GM12878 (cell line): ENCODE measurements at regions not wholly inside any gene's neighbourhood (a gene's known extent, or its start where the extent isn't known, plus 50 kb on each side); places are given as distances from the start of the nearest gene placed in this dataset.

Experiments used
- BCL11A ChIP-seq: IDR thresholded peaks from 2 replicates; pipeline ENCODE4 v1.6.1; 2011; ENCODE audit warnings: low read depth, low read length
- BMI1 ChIP-seq: fragments of 450-650 bp; IDR thresholded peaks from 2 replicates; pipeline ENCODE4 v1.6.1; 2016; ENCODE audit warnings: mild to moderate bottlenecking, moderate library complexity, borderline replicate concordance
- CHD1 ChIP-seq: IDR thresholded peaks from 2 replicates; pipeline ENCODE4 v1.6.1; 2012; ENCODE audit warnings: low read depth, low read length, improper control_type of control experiment
- CREM ChIP-seq: IDR thresholded peaks from 2 replicates; pipeline ENCODE4 v1.6.1; 2014; ENCODE audit warnings: antibody characterized with exemption, low read depth
- EGR1 ChIP-seq, 2 experiments: IDR thresholded peaks; 1 replicate in 1 of 2; 2 replicates in 1 of 2; pipeline ENCODE4 v1.6.1; 2011 to 2012; ENCODE audit warnings: low read depth in 2 of 2, low read length in 2 of 2, borderline replicate concordance in 1 of 2, mild to moderate bottlenecking in 1 of 2, moderate library complexity in 1 of 2
- JUNB ChIP-seq: IDR thresholded peaks from 2 replicates; pipeline ENCODE4 v1.6.1; 2016; ENCODE audit warnings: antibody characterized with exemption, mild to moderate bottlenecking
- MEF2A ChIP-seq: IDR thresholded peaks from 2 replicates; pipeline ENCODE4 v1.6.1; 2011; ENCODE audit warnings: low read depth, mild to moderate bottlenecking, low read length, moderate library complexity; ENCODE audit not compliant: insufficient read depth
- MYB ChIP-seq: fragments of 150-350 bp; IDR thresholded peaks from 2 replicates; pipeline ENCODE4 v1.6.1; 2014; ENCODE audit warnings: mild to moderate bottlenecking, low read depth, low read length, borderline replicate concordance
- NR2C2 ChIP-seq: IDR thresholded peaks from 2 replicates; pipeline ENCODE4 v1.6.1; 2011; ENCODE audit warnings: borderline replicate concordance, low read depth; ENCODE audit not compliant: control insufficient read depth, insufficient read length
- NRF1 ChIP-seq: conservative IDR thresholded peaks from 2 replicates; pipeline ENCODE4 v1.6.1; 2011; ENCODE audit warnings: mild to moderate bottlenecking, low read depth, low read length, improper control_type of control experiment
- RUNX3 ChIP-seq: IDR thresholded peaks from 2 replicates; pipeline ENCODE4 v1.6.1; 2012; ENCODE audit warnings: low read length, inconsistent platforms
- SMC3 ChIP-seq: IDR thresholded peaks from 2 replicates; pipeline ENCODE4 v1.6.1; 2011; ENCODE audit warnings: low read length, improper control_type of control experiment, borderline replicate concordance
- STAT1 ChIP-seq: fragments of 450-650 bp; conservative IDR thresholded peaks from 2 replicates; pipeline ENCODE4 v1.6.1; 2014; ENCODE audit warnings: antibody characterized with exemption, mild to moderate bottlenecking
- TAF1 ChIP-seq: IDR thresholded peaks from 2 replicates; pipeline ENCODE4 v1.6.1; 2011; ENCODE audit warnings: mild to moderate bottlenecking, low read depth, low read length, borderline replicate concordance
- TCF12 ChIP-seq: IDR thresholded peaks from 2 replicates; pipeline ENCODE4 v1.6.1; 2011; ENCODE audit warnings: low read depth, mild to moderate bottlenecking, low read length
- TCF3 ChIP-seq: IDR thresholded peaks from 2 replicates; pipeline ENCODE4 v1.6.1; 2012; ENCODE audit warnings: low read depth, mild to moderate bottlenecking, low read length, borderline replicate concordance; ENCODE audit not compliant: insufficient read depth
- YY1 ChIP-seq: IDR thresholded peaks from 2 replicates; pipeline ENCODE4 v1.6.1; 2011; ENCODE audit warnings: low read depth, mild to moderate bottlenecking, low read length
- TF ChIP-seq, protein P1 (sequence below): IDR thresholded peaks from 2 replicates; pipeline ENCODE4 v1.6.1; 2012; ENCODE audit warnings: mild to moderate bottlenecking, low read depth, low read length
- TF ChIP-seq, protein P2 (sequence below): fragments of 450-650 bp; formaldehyde crosslinking; IDR thresholded peaks from 2 replicates; pipeline ENCODE4 v1.4.0; 2022; ENCODE audit warnings: mild to moderate bottlenecking, moderate library complexity
- TF ChIP-seq, protein P3 (sequence below): fragments of 450-650 bp; IDR thresholded peaks from 2 replicates; pipeline ENCODE4 v1.6.1; 2017; ENCODE audit warnings: antibody characterized with exemption, mild to moderate bottlenecking, moderate library complexity

DNA sequence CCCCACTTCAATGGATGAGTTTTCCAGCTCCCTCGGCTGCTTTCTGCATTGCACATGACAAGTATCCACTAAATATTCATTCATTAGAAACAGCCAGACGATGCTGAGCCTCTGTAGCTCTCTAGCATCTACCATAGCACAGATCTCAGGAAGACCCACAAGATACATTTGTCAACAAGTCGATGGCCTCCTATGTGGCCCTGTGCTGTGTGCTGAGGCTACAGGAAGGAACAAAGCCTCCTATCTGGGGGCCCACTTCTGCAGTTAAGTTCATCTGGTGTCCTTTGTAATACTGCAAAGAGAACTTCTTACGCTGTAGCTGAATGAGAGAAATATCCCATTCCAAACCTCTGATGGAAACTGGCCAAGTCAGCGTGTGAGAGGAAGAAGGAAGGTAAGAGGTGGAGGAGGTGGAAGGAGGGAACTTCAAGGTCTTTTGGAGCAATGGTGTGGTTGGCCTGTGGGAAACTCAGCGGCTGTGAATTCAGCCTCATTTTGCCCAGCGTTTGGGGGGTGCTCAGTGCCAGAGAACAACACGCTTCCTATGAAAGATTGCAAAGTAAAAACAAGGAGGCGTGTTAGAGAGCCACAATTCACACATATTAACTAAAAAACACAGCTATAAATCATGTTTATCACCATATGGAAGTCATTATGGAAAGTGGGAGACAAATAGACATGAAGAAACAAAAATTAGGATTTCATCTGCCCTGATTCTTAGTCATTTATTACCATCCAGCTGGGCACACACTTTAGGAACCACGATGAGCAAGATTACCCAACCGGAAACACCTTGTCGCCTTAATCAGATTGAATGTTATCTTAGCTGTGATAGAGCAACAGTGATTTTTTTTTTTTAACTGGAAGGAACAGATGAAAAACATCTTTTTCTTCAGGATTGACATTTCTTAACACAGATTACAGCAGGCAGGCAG is 62.2 kb upstream of the USP6NL start (continued):
- TF ChIP-seq, protein P1, sequence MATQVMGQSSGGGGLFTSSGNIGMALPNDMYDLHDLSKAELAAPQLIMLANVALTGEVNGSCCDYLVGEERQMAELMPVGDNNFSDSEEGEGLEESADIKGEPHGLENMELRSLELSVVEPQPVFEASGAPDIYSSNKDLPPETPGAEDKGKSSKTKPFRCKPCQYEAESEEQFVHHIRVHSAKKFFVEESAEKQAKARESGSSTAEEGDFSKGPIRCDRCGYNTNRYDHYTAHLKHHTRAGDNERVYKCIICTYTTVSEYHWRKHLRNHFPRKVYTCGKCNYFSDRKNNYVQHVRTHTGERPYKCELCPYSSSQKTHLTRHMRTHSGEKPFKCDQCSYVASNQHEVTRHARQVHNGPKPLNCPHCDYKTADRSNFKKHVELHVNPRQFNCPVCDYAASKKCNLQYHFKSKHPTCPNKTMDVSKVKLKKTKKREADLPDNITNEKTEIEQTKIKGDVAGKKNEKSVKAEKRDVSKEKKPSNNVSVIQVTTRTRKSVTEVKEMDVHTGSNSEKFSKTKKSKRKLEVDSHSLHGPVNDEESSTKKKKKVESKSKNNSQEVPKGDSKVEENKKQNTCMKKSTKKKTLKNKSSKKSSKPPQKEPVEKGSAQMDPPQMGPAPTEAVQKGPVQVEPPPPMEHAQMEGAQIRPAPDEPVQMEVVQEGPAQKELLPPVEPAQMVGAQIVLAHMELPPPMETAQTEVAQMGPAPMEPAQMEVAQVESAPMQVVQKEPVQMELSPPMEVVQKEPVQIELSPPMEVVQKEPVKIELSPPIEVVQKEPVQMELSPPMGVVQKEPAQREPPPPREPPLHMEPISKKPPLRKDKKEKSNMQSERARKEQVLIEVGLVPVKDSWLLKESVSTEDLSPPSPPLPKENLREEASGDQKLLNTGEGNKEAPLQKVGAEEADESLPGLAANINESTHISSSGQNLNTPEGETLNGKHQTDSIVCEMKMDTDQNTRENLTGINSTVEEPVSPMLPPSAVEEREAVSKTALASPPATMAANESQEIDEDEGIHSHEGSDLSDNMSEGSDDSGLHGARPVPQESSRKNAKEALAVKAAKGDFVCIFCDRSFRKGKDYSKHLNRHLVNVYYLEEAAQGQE = no peak
- TF ChIP-seq YY1 (no peak), NR2C2 (no peak), JUNB (peak; percentile 33; the same call in 1 of the 2 replicates), STAT1 (no peak), CHD1 (no peak), SMC3 (no peak), TCF12 (peak; percentile 64; the same call in 1 of the 2 replicates), MEF2A (0 out of 2 replicates have a peak, but pooled peaks have one; percentile 39), NRF1 (no peak), TCF3 (peak; percentile 77; the same call in 1 of the 2 replicates), EGR1 (IDR thresholded peaks at IDR 0.05; ENCODE audit: borderline replicate concordance in 1 of 2, low read depth in 2 of 2, low read length in 2 of 2) (no peak), CREM (no peak), BMI1 (no peak), BCL11A (0 out of 2 replicates have a peak, but pooled peaks have one; percentile 31), TAF1 (0 out of 2 replicates have a peak, but pooled peaks have one; percentile 7), MYB (no peak), RUNX3 (peak; percentile 36; the same call in 1 of the 2 replicates)
- TF ChIP-seq, protein P2, sequence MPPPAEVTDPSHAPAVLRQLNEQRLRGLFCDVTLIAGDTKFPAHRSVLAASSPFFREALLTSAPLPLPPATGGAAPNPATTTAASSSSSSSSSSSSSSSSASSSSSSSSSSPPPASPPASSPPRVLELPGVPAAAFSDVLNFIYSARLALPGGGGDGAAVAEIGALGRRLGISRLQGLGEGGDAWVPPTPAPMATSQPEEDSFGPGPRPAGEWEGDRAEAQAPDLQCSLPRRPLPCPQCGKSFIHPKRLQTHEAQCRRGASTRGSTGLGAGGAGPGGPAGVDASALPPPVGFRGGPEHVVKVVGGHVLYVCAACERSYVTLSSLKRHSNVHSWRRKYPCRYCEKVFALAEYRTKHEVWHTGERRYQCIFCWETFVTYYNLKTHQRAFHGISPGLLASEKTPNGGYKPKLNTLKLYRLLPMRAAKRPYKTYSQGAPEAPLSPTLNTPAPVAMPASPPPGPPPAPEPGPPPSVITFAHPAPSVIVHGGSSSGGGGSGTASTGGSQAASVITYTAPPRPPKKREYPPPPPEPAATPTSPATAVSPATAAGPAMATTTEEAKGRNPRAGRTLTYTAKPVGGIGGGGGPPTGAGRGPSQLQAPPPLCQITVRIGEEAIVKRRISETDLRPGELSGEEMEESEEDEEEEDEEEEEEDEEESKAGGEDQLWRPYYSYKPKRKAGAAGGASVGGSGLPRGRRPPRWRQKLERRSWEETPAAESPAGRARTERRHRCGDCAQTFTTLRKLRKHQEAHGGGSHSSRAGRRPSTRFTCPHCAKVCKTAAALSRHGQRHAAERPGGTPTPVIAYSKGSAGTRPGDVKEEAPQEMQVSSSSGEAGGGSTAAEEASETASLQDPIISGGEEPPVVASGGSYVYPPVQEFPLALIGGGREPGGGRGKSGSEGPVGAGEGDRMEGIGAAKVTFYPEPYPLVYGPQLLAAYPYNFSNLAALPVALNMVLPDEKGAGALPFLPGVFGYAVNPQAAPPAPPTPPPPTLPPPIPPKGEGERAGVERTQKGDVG (CRISPR knock-in tag) = no peak
- TF ChIP-seq, protein P3, sequence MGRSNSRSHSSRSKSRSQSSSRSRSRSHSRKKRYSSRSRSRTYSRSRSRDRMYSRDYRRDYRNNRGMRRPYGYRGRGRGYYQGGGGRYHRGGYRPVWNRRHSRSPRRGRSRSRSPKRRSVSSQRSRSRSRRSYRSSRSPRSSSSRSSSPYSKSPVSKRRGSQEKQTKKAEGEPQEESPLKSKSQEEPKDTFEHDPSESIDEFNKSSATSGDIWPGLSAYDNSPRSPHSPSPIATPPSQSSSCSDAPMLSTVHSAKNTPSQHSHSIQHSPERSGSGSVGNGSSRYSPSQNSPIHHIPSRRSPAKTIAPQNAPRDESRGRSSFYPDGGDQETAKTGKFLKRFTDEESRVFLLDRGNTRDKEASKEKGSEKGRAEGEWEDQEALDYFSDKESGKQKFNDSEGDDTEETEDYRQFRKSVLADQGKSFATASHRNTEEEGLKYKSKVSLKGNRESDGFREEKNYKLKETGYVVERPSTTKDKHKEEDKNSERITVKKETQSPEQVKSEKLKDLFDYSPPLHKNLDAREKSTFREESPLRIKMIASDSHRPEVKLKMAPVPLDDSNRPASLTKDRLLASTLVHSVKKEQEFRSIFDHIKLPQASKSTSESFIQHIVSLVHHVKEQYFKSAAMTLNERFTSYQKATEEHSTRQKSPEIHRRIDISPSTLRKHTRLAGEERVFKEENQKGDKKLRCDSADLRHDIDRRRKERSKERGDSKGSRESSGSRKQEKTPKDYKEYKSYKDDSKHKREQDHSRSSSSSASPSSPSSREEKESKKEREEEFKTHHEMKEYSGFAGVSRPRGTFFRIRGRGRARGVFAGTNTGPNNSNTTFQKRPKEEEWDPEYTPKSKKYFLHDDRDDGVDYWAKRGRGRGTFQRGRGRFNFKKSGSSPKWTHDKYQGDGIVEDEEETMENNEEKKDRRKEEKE = no peak
